ENCODE measurements at regions not wholly inside any gene's neighbourhood (a gene's known extent, or its start where the extent isn't known, plus 50 kb on each side); places are given as distances from the start of the nearest gene placed in this dataset.

- TF ChIP-seq CTCF (IDR thresholded peaks at IDR 0.05; ENCODE audit: poor library complexity, severe bottlenecking) (no peak), MXI1 (conservative IDR thresholded peaks at IDR 0.05; ENCODE audit: poor library complexity, severe bottlenecking) (no peak), POLR2AphosphoS5 (IDR thresholded peaks at IDR 0.05) (no peak), EZH2 (IDR thresholded peaks at IDR 0.05; ENCODE audit: borderline replicate concordance, insufficient read depth, low read length, poor library complexity, severe bottlenecking) (no peak), REST (IDR thresholded peaks at IDR 0.05; ENCODE audit: borderline replicate concordance) (no peak), SMC3 (conservative IDR thresholded peaks at IDR 0.05; ENCODE audit: poor library complexity) (no peak)
Observed at GRCh38 chr9:86695910-86696424, 251.3 kb downstream of the GAS1 start.

Data from neural cell (in vitro differentiated cells).